Liver (tissue), 3 donors: ENCODE measurements at regions not wholly inside any gene's neighbourhood (a gene's known extent, or its start where the extent isn't known, plus 50 kb on each side); places are given as distances from the start of the nearest gene placed in this dataset.

Source experiments
- FOXA2 ChIP-seq: IDR thresholded peaks from 2 replicates; pipeline ENCODE4 v1.6.1; 2016; ENCODE audit warnings: antibody characterized with exemption
- HNF4G ChIP-seq: IDR thresholded peaks from 2 replicates; pipeline ENCODE4 v1.6.1; 2016; ENCODE audit warnings: antibody characterized with exemption
- JUND ChIP-seq, 2 donors: IDR thresholded peaks; 2 replicates each; pipeline ENCODE4 v1.6.1; 2016; ENCODE audit warnings: antibody characterized with exemption in 2 of 2
- RXRA ChIP-seq, 2 donors: IDR thresholded peaks; 2 replicates each; pipeline ENCODE4 v1.6.1; 2017 to 2018; ENCODE audit warnings: antibody characterized with exemption in 2 of 2, mild to moderate bottlenecking in 1 of 2
- SP1 ChIP-seq: IDR thresholded peaks from 2 replicates; pipeline ENCODE4 v1.6.1; 2018; ENCODE audit warnings: antibody characterized with exemption, mild to moderate bottlenecking
- TAF1 ChIP-seq: conservative IDR thresholded peaks from 2 replicates; pipeline ENCODE4 v1.6.1; 2016; ENCODE audit warnings: antibody characterized with exemption, mild to moderate bottlenecking
- YY1 ChIP-seq: IDR thresholded peaks from 2 replicates; pipeline ENCODE4 v1.6.1; 2016; ENCODE audit warnings: antibody characterized with exemption, mild to moderate bottlenecking
- ZBTB33 ChIP-seq: IDR thresholded peaks from 2 replicates; pipeline ENCODE4 v1.6.1; 2016; ENCODE audit warnings: antibody characterized with exemption
- TF ChIP-seq, protein P1 (sequence below): IDR thresholded peaks from 2 replicates; pipeline ENCODE4 v1.6.1; 2016; ENCODE audit warnings: antibody characterized with exemption
- TF ChIP-seq, protein P2 (sequence below): fragments of 150-350 bp; IDR thresholded peaks from 2 replicates; pipeline ENCODE4 v1.5.1; 2017; ENCODE audit warnings: improper control_type of control experiment, low read depth, low read length; ENCODE audit not compliant: missing input control
- TF ChIP-seq, protein P3 (sequence below): IDR thresholded peaks from 2 replicates; pipeline ENCODE4 v1.6.1; 2016; ENCODE audit warnings: antibody characterized with exemption, mild to moderate bottlenecking
- donor health status: healthy.
- donor health status: healthy.

GRCh38 chr10:120217736-120218135 is 239.3 kb upstream of the PLPP4 start:
- TF ChIP-seq, protein P1, sequence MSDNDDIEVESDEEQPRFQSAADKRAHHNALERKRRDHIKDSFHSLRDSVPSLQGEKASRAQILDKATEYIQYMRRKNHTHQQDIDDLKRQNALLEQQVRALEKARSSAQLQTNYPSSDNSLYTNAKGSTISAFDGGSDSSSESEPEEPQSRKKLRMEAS, result no peak
- no peak for TF ChIP-seq ZBTB33
- TF ChIP-seq, protein P2, sequence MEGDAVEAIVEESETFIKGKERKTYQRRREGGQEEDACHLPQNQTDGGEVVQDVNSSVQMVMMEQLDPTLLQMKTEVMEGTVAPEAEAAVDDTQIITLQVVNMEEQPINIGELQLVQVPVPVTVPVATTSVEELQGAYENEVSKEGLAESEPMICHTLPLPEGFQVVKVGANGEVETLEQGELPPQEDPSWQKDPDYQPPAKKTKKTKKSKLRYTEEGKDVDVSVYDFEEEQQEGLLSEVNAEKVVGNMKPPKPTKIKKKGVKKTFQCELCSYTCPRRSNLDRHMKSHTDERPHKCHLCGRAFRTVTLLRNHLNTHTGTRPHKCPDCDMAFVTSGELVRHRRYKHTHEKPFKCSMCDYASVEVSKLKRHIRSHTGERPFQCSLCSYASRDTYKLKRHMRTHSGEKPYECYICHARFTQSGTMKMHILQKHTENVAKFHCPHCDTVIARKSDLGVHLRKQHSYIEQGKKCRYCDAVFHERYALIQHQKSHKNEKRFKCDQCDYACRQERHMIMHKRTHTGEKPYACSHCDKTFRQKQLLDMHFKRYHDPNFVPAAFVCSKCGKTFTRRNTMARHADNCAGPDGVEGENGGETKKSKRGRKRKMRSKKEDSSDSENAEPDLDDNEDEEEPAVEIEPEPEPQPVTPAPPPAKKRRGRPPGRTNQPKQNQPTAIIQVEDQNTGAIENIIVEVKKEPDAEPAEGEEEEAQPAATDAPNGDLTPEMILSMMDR, result no peak
- TF ChIP-seq, protein P3, sequence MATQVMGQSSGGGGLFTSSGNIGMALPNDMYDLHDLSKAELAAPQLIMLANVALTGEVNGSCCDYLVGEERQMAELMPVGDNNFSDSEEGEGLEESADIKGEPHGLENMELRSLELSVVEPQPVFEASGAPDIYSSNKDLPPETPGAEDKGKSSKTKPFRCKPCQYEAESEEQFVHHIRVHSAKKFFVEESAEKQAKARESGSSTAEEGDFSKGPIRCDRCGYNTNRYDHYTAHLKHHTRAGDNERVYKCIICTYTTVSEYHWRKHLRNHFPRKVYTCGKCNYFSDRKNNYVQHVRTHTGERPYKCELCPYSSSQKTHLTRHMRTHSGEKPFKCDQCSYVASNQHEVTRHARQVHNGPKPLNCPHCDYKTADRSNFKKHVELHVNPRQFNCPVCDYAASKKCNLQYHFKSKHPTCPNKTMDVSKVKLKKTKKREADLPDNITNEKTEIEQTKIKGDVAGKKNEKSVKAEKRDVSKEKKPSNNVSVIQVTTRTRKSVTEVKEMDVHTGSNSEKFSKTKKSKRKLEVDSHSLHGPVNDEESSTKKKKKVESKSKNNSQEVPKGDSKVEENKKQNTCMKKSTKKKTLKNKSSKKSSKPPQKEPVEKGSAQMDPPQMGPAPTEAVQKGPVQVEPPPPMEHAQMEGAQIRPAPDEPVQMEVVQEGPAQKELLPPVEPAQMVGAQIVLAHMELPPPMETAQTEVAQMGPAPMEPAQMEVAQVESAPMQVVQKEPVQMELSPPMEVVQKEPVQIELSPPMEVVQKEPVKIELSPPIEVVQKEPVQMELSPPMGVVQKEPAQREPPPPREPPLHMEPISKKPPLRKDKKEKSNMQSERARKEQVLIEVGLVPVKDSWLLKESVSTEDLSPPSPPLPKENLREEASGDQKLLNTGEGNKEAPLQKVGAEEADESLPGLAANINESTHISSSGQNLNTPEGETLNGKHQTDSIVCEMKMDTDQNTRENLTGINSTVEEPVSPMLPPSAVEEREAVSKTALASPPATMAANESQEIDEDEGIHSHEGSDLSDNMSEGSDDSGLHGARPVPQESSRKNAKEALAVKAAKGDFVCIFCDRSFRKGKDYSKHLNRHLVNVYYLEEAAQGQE, result no peak
- no peak for TF ChIP-seq SP1
- TF ChIP-seq TAF1, result no peak
- no peak for TF ChIP-seq JUND (IDR thresholded peaks at IDR 0.05)
- no peak for TF ChIP-seq HNF4G
- no peak for TF ChIP-seq YY1
- TF ChIP-seq RXRA (IDR thresholded peaks at IDR 0.05), result no peak
- TF ChIP-seq FOXA2, result no peak
